T-cell (primary cell): ENCODE measurements at regions not wholly inside any gene's neighbourhood (a gene's known extent, or its start where the extent isn't known, plus 50 kb on each side); places are given as distances from the start of the nearest gene placed in this dataset.

Experiments
- ATAC-seq, 4 experiments: fragments of 200-7000 bp in 3 of 4; fragments of 150-1000 bp in 1 of 4; cut with Tn5 transposase; replicated peaks in 1 of 4; 1 replicate in 3 of 4; 2 replicates in 1 of 4; pipeline ENCODE4 v1.10.0; 2021; ENCODE audit warnings: moderate library complexity in 3 of 4, mild to moderate bottlenecking in 2 of 4, moderate number of reproducible peaks in 1 of 4
- CTCF ChIA-PET, 2 donors: fragments of 300-600 bp; sonication (Branson Sonifier 250); formaldehyde crosslinking; loops; one replicate each; lab custom pipeline; 2022; ENCODE audit warnings: antibody characterized with exemption in 2 of 2; lab: Charles Lee
- POLR2A ChIA-PET, 2 donors: fragments of 300-600 bp; sonication (Branson Sonifier 250); formaldehyde crosslinking; loops; one replicate each; lab custom pipeline; 2022; ENCODE audit warnings: antibody characterized with exemption in 2 of 2; lab: Charles Lee
- DNase-seq, 35 experiments: peaks; one replicate each; pipeline versions ENCODE4 v3.0.0 to v3.0.0-alpha.2; 2013 to 2023
- H3K27ac ChIP-seq: one replicate; pipeline ENCODE4 v1.5.1; 2013; ENCODE audit warnings: low read length
- H3K27me3 ChIP-seq, 2 experiments: replicated peaks in 1 of 2; 1 replicate in 1 of 2; 2 replicates in 1 of 2; pipeline versions ENCODE4 v1.6.1 to v1.7.0; 2013; ENCODE audit warnings: low read length in 1 of 2, mixed read lengths in 1 of 2; ENCODE audit not compliant: control insufficient read depth in 2 of 2, insufficient read depth in 2 of 2; ENCODE audit errors: extremely low read depth in 1 of 2
- H3K36me3 ChIP-seq, 2 donors: 1 replicate in 1 of 2; 2 replicates in 1 of 2; pipeline versions ENCODE4 v1.6.1 to v1.7.0; 2013; ENCODE audit warnings: low read length in 1 of 2; ENCODE audit not compliant: control insufficient read depth in 2 of 2, insufficient read depth in 1 of 2; ENCODE audit errors: extremely low read depth in 1 of 2
- H3K4me1 ChIP-seq, 2 experiments: 1 replicate in 1 of 2; 2 replicates in 1 of 2; pipeline versions ENCODE4 v1.6.1 to v1.7.0; 2013; ENCODE audit warnings: low read length in 2 of 2, mixed read lengths in 1 of 2; ENCODE audit not compliant: insufficient read depth in 2 of 2, control insufficient read depth in 1 of 2; ENCODE audit errors: extremely low read depth in 1 of 2
- H3K4me3 ChIP-seq, 2 donors: 1 replicate in 1 of 2; 2 replicates in 1 of 2; pipeline versions ENCODE4 v1.5.1 to v1.7.0; 2013; ENCODE audit warnings: mild to moderate bottlenecking in 2 of 2, low read length in 1 of 2, moderate library complexity in 1 of 2; ENCODE audit not compliant: control insufficient read depth in 1 of 2; ENCODE audit errors: extremely low read depth in 1 of 2
- H3K9me3 ChIP-seq: 2 replicates; pipeline ENCODE4 v1.7.0; 2013
- H3K27ac Mint-ChIP-seq, 2 donors: one replicate each; pipeline ENCODE4 v1.8.0; 2020 to 2021; ENCODE audit warnings: mild to moderate bottlenecking in 2 of 2, mixed read lengths in 2 of 2
- H3K27me3 Mint-ChIP-seq, 2 donors: one replicate each; pipeline ENCODE4 v1.8.0; 2021 to 2022; ENCODE audit warnings: mixed read lengths in 2 of 2
- H3K36me3 Mint-ChIP-seq: one replicate; pipeline ENCODE4 v1.8.0; 2021; ENCODE audit warnings: mixed read lengths
- H3K4me1 Mint-ChIP-seq, 3 donors: one replicate each; pipeline ENCODE4 v1.8.0; 2020 to 2022; ENCODE audit warnings: mixed read lengths in 3 of 3, mild to moderate bottlenecking in 1 of 3
- H3K4me3 Mint-ChIP-seq, 3 donors: one replicate each; pipeline ENCODE4 v1.8.0; 2020 to 2022; ENCODE audit warnings: mild to moderate bottlenecking in 3 of 3, mixed read lengths in 3 of 3, moderate library complexity in 3 of 3
- H3K9me3 Mint-ChIP-seq, 3 donors: one replicate each; pipeline ENCODE4 v1.8.0; 2020 to 2022; ENCODE audit warnings: mixed read lengths in 3 of 3
- WGBS: methylation state at CpG from one replicate; pipeline ENCODE4 v1.1.5; 2013; ENCODE audit warnings: missing lambda C conversion rate; ENCODE audit not compliant: insufficient coverage; 5-methylcytosine and 5-hydroxymethylcytosine counted together

GRCh38 chr6:44650495-44650894 is 263.0 kb downstream of the CDC5L start:
- Histone ChIP-seq H3K27ac (no peak overlapping the region), H3K4me1 (peaks cover 4 to 5% of the 10 kb centered on the region in 2 experiments), H3K4me3 (no peak overlapping the region), H3K9me3 (no peaks in the 10 kb centered on the region), H3K36me3 (no peaks in the 10 kb centered on the region), H3K27me3 (peaks cover 0 to 13% of the 10 kb centered on the region in 2 experiments)
- ATAC-seq (no peak), DNase-seq (no peak)
- no peak overlapping the region for H3K27ac Mint-ChIP-seq
- ChIA-PET CTCF (no interaction called here), POLR2A (no interaction called here)
- no peak overlapping the region for H3K4me3 Mint-ChIP-seq
- peaks cover 7 to 13% (median 7%) of the 10 kb centered on the region in 3 donors for H3K4me1 Mint-ChIP-seq
- no peaks in the 10 kb centered on the region for H3K36me3 Mint-ChIP-seq
- H3K9me3 Mint-ChIP-seq, result no peaks in the 10 kb centered on the region
- peaks cover 8 to 12% of the 10 kb centered on the region in 2 donors for H3K27me3 Mint-ChIP-seq
- WGBS, result 72% methylated on average over 4 of the region's 6 CpGs

GRCh38 chr6:44650947-44651346 is 263.4 kb downstream of the CDC5L start:
- H3K27ac Mint-ChIP-seq, result no peak overlapping the region
- no peak overlapping the region for H3K4me3 Mint-ChIP-seq
- POLR2A ChIA-PET, result no interaction called here
- peaks cover 8 to 12% of the 10 kb centered on the region in 2 donors for H3K27me3 Mint-ChIP-seq
- CTCF ChIA-PET, result no interaction called here
- no peak overlapping the region for H3K4me3 ChIP-seq
- H3K4me1 Mint-ChIP-seq, result peaks cover 8 to 14% (median 10%) of the 10 kb centered on the region in 3 donors
- DNase-seq (no peak), ATAC-seq (no peak)
- no peak overlapping the region for H3K27ac ChIP-seq
- H3K4me1 ChIP-seq, result peaks cover 4 to 10% of the 10 kb centered on the region in 2 experiments
- no peaks in the 10 kb centered on the region for H3K36me3 Mint-ChIP-seq
- no peaks in the 10 kb centered on the region for H3K9me3 ChIP-seq
- H3K36me3 ChIP-seq, result no peaks in the 10 kb centered on the region
- H3K9me3 Mint-ChIP-seq, result no peaks in the 10 kb centered on the region
- 94% methylated on average over 5 of the region's 5 CpGs for WGBS
- H3K27me3 ChIP-seq, result peaks cover 0 to 13% of the 10 kb centered on the region in 2 experiments

GRCh38 chr6:44651604-44652003 is 264.1 kb downstream of the CDC5L start:
- Histone ChIP-seq H3K4me3 (no peak overlapping the region), H3K9me3 (no peaks in the 10 kb centered on the region), H3K4me1 (peaks cover 4 to 11% of the 10 kb centered on the region in 2 experiments), H3K27ac (no peak overlapping the region), H3K27me3 (peaks cover 0 to 13% of the 10 kb centered on the region in 2 experiments), H3K36me3 (no peaks in the 10 kb centered on the region)
- Mint-ChIP-seq H3K36me3 (no peaks in the 10 kb centered on the region), H3K27me3 (peaks cover 8 to 12% of the 10 kb centered on the region in 2 donors), H3K4me1 (peaks cover 8 to 14% (median 10%) of the 10 kb centered on the region in 3 donors), H3K9me3 (no peaks in the 10 kb centered on the region), H3K27ac (no peak overlapping the region), H3K4me3 (no peak overlapping the region)
- ChIA-PET CTCF (interaction anchor here in 1 of 2 donors (6.6 kb wide), 1 partner anchor 1063 kb away, joined by 87 read pairs; no protein-coding TSS in a partner anchor), POLR2A (no interaction called here)
- whole genome bisulfite sequencing, result 93% methylated on average over 13 of the region's 15 CpGs
- no peak for ATAC-seq
- DNase-seq, result no peak

GRCh38 chr6:44652547-44652946 is 265.0 kb downstream of the CDC5L start:
- Histone ChIP-seq H3K4me1 (peaks cover 4 to 11% of the 10 kb centered on the region in 2 experiments), H3K9me3 (no peaks in the 10 kb centered on the region), H3K36me3 (no peaks in the 10 kb centered on the region), H3K4me3 (no peak overlapping the region), H3K27me3 (peaks cover 0 to 13% of the 10 kb centered on the region in 2 experiments), H3K27ac (no peak overlapping the region)
- H3K27ac Mint-ChIP-seq, result no peak overlapping the region
- peaks cover 8 to 12% of the 10 kb centered on the region in 2 donors for H3K27me3 Mint-ChIP-seq
- ATAC-seq, result no peak
- no CpG with 5 or more reads among the region's 1 CpG for WGBS
- DNase-seq, result no peak
- no peaks in the 10 kb centered on the region for H3K9me3 Mint-ChIP-seq
- ChIA-PET CTCF (interaction anchor here (1.5 to 6.6 kb wide), 2 partner anchors 1062 kb away, joined by 4 to 87 read pairs; no protein-coding TSS in a partner anchor), POLR2A (no interaction called here)
- H3K36me3 Mint-ChIP-seq, result no peaks in the 10 kb centered on the region
- peaks cover 8 to 14% (median 10%) of the 10 kb centered on the region in 3 donors for H3K4me1 Mint-ChIP-seq
- H3K4me3 Mint-ChIP-seq, result no peak overlapping the region

GRCh38 chr6:44653091-44653490 is 265.6 kb downstream of the CDC5L start:
- Mint-ChIP-seq H3K9me3 (no peaks in the 10 kb centered on the region), H3K4me1 (peaks cover 8 to 14% (median 10%) of the 10 kb centered on the region in 3 donors), H3K27ac (no peak overlapping the region), H3K36me3 (no peaks in the 10 kb centered on the region), H3K4me3 (no peak overlapping the region), H3K27me3 (peaks cover 8 to 12% of the 10 kb centered on the region in 2 donors)
- Histone ChIP-seq H3K27ac (no peak overlapping the region), H3K36me3 (no peaks in the 10 kb centered on the region), H3K4me1 (peaks cover 4 to 11% of the 10 kb centered on the region in 2 experiments), H3K9me3 (no peaks in the 10 kb centered on the region), H3K4me3 (no peak overlapping the region), H3K27me3 (peaks cover 0 to 13% of the 10 kb centered on the region in 2 experiments)
- POLR2A ChIA-PET, result no interaction called here
- no peak for ATAC-seq
- CTCF ChIA-PET, result interaction anchor here (0.6 to 6.6 kb wide), 4 partner anchors 18 to 1062 kb away, joined by 3 to 87 read pairs (median 4); no protein-coding TSS in a partner anchor
- DNase-seq, result no peak
- WGBS, result 96% methylated on average over 3 of the region's 3 CpGs

- Mint-ChIP-seq H3K27me3 (peaks cover 8 to 9% of the 10 kb centered on the region in 2 donors), H3K27ac (no peak overlapping the region), H3K4me1 (peaks cover 8 to 14% (median 10%) of the 10 kb centered on the region in 3 donors), H3K36me3 (no peaks in the 10 kb centered on the region), H3K4me3 (no peak overlapping the region), H3K9me3 (peaks cover 0 to 5% (median 0%) of the 10 kb centered on the region in 3 donors)
- no peak for DNase-seq
- Histone ChIP-seq H3K36me3 (no peaks in the 10 kb centered on the region), H3K27me3 (peaks cover 0 to 13% of the 10 kb centered on the region in 2 experiments), H3K27ac (no peak overlapping the region), H3K4me1 (peaks cover 4 to 10% of the 10 kb centered on the region in 2 experiments), H3K9me3 (no peaks in the 10 kb centered on the region), H3K4me3 (no peak overlapping the region)
- ChIA-PET POLR2A (interaction anchor here in 1 of 2 donors (0.7 kb wide), 1 partner anchor 113 kb away, joined by 3 read pairs; no protein-coding TSS in a partner anchor), CTCF (interaction anchor here (1.0 to 6.6 kb wide), 4 partner anchors 178 to 1269 kb away, joined by 3 to 87 read pairs (median 4); no protein-coding TSS in a partner anchor)
- ATAC-seq, result no peak
- WGBS, result 38% methylated on average over 2 of the region's 10 CpGs
Measured at GRCh38 chr6:44653761-44654218, 266.3 kb downstream of the CDC5L start.
